ENCODE measurements at regions not wholly inside any gene's neighbourhood (a gene's known extent, or its start where the extent isn't known, plus 50 kb on each side); places are given as distances from the start of the nearest gene placed in this dataset.

DNA sequence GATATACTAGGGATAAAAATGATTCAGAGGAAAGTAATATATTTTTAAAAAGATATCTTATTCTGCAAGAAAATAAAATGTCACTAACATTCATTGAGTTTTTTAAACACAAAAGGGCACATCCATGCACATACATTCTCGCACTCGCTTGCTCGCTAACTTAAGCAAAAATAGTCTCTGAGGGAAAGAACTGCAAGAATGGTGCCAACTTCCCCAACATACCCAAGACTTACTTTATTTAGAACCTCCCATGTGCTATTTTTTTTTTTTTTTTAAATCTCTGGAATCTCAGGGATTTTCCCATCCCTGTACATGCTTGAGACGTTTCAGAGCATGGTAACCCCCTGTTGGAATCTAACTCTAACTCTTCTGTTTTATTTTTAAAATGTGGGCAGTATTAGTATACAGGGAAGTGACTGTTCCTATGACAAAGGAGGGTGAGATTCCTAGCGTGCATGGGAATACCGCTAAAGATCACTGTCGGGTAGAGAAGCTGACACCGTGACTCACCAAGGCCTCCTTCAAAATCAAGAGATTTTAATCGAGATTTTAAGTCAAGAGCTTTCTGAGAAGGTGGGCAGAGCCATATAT is 187.9 kb upstream of the ZEB2 start:
- DNase-seq: no peak

DNA sequence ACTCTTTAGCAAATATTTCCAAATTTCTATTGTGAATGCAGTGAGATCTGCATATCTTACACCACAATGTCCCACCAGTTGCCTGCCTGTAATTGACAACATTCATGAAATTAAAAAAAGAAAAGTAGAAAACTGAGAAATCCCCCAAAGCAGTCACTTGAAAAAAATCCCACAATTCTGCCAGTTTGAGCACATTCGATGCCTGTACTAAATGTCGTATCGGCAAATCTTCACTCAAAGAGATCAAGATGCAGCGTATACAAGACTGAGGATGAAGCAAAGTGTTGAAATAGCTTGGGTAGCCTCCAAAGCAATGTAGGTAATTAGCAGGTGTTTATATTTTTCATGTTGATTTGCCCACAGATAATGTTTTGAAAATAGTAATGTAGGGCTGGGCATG is 186.7 kb upstream of the ZEB2 start:
- no peak for DNase-seq

DNA sequence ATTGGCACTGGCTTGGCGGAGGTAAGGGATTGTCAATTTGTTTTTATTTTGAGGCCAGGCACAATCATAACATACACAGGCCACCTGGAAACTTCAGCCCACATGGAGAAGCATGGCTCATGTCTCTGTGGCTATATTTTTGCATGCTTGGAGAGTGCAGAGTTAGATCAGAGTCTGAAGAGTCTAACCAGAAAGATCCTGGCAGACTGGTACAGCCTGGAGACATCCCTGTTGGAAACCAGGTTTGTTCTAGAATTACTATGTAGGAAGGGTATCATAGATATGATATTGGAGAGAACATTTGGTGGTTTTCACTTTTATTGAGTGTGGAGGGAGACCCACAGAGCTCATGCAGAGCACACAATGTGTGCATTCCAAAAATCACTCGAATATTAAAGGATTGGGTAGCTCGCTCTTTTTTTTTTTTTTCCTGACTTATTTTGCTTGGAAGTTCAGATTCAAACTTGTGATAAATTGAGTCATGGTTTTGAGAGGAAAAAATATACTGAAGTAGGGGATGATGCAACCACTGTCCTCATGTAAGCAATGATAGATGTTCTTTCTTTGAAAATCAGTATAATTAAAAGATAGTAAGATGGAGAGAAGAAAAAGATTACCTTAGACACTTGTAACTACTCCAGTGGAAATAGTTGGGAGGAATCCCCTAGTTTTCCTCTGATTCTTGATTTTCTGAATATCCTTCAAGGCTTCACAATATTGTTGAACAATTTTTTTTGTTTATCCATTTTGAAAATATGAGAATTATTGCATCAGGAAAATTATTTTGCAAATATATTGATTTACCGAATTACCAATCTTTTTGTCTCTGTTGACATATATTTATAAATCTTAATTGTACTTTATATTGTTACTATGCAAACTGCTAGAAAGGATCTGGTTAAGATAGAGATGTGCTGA is 185.7 kb upstream of the ZEB2 start:
- no peak for DNase-seq

DNA sequence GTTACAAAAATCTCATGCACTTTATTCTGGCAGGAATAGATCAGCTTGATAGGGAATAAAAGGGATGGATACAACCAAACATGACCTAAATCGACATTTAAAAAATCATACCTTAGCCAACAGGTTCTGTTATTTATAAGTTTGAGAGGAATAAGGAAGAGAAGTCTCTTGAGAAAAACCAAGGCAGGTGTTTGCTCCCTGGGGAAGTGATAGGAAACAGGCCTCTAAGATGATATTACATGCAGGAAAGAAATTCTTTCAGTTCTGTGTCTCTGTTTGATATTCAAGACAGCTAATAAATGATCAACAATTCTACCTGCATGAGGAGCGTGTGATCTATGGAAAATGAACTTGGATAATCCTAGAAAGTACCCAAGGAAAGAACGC is 184.8 kb upstream of the ZEB2 start:
- DNase-seq: no peak

DNA sequence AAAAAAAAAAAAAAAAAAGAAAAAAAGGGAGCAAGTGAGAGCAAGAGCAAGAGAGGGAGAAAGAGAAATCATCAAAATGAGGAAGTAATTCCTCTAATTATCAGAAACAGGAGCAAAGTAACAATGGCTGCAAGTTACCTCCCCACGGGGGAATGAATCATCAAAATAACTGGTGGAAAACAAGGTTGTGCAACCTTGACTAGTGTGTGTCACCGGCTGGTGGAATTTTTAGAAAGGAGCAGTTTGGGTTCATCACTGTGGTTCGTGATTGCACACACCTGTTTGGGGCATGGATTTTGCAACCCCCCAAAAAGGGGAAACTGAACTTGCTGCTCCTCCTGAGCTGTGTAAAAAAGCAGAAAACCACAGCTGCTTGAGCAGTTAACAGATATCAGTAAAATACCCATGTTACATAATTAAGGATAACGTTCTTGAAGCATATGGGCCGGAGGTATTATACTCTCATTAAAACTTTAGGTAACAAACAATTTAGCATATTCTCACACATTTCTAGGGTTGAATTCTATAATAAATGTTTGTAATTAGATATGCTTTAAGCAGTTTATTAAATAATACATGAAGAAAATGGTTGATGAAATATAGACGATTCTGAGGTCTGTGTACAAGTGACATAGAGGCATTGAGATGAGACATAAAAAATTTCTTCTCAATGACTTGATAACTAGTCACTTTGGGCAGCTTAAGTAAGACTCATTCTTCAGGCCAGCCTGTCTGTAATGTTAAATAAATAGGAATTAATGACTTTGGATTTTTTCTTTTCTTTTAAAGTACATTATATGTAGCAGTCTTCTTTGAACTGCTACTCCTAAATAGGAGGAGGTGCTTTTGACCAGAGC is 184.2 kb upstream of the ZEB2 start:
- DNase-seq: peak; percentile 37

DNA sequence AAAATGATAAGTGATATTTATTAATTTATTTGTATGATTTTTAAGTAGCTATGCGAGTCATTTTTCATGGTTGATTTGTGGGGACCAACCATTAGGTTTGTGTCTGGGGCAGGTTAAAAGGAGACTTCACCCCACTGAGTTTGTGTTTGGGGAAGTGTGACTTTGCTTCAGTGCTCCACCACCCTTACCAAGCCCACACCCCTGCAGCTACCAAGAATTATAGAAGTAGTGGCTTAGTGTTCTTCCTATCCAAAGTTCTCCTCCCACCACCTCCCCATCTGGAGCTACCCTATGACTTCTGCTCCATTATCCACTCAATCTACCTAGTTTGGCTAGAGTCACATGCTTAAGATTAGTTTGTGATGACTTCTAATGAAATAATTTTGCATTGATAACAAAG is 182.1 kb upstream of the ZEB2 start:
- no peak for DNase-seq

DNA sequence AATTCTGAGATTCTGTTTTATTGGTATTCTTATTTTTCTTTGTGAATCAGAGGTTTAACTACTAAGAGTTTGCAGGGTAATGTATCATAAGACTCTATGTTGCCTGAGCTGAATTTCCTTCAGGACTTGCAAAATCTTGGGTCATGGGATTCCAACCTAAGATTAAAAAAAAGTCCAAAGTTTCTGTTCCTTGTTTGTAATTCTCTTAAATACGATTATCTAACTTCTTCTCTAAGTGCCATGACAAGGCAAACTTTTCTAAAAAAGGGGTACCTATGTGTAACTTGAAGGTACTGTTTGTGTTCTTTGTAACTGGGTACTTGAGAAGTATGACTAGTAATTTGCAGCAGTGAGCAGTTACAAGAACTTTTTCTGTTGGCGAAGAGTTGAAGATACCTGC is 181.3 kb upstream of the ZEB2 start:
- no peak for DNase-seq

DNA sequence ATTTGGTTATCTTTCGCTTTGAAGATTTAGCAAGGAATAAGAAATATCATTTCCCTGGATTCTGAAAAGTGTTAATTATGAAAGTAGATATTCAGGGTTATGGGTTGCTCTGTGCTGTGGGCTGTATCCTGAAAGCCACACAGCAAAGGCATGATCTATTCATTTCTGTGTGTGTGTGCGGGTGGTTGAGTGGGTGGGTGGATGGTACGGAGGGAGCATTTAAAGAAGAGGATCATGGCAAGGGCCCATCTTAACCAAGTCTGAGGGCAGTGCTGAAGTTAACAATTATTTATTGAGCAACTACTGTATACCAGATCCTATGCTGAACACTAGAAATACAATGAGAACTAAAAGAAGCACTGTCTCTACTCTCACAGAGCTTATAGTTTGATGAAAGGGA is 178.2 kb upstream of the ZEB2 start:
- no peak for DNase-seq

DNA sequence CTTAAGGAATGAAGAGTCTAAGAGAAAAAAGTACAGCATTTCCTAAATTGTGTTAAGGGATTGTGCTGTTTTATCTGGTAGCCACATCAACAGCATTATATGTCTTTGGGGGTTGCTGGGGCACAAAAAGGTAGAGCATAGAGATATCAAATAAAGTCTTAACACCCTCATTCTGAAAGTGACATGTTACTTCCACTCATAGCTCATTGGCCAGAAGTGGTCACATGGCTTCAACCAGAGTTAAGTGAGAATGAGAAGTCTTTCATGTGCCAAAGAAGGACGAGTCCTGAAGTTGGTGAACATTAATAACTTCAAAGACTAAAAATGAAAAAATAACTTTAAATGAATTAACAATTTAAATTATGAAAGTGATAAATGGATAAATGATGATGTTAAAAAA is 175.7 kb upstream of the ZEB2 start:
- DNase-seq: no peak

DNA sequence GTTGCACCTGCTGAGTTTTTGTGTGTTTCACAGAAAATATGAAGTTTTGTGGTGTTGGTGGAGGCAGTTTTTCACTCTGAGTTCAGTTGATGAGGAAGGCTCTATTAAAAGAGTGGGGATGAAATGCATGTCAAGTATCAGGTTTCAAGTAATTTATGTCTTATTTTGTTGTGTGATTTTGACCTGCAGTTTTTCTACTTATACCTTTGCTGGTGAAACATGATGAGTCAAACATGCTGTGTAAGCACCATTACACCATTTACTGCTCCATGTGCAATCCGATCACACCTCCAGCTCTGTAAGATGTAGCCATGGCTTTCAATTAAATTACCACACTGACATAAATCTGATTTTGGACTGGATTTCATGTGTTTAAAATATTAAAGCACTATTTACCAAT is 174.5 kb upstream of the ZEB2 start:
- DNase-seq: no peak

DNA sequence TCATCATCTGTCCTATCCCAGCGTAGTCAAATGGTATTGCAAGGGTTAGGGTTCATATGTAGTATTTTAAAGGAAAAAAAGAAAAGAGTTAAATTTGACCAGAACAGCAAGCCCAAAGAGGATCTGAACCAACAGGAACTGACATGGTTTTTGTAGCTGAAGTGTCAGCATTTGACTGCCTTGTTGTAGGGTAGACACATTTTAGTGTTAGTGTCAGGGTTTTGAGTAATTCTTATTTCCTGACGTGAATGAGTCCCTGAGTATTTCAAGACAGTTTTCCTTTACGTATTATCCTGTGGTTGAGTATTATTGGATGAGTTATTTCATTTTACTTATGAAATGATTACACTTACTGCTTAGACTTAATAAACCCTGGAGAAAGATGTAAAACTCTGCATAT is 173.3 kb upstream of the ZEB2 start:
- no peak for DNase-seq

DNA sequence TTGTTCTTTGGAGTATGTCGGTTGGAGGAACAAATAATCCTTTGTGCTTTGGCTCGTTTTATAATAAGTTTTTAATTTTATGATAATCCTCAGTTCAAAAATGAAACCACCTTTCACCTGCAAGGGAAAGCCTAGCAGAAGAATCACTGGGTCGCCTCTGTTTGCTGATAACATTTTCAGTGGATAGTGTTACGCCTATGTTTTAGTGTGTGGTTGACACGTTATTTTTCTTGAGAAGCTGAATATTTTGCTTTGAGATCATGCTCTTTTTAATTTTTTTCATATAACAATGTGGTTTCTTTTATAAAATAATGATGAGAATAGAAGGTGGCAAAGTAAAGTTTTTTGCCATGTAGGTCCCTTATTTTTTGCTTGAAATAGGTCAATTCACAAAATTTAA is 172.7 kb upstream of the ZEB2 start:
- DNase-seq: no peak

DNA sequence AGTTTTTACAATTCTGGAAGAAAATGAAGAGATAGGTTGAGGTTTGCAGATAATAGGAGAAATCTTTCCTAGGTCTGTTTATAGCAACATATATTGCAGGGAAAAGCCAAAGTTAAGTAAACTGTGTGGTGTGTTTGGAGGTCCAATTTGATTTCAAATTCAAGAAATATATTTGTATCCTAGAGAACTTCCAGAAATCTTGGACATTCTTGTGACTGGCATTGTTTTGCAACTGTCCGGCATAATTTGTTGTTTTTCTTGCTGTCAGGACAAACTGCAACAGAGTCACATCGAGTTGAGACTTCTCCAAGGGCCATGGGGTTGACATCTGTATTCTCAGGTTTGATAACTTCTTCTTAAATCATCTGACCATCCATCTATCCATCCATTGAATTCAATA is 170.9 kb upstream of the ZEB2 start:
- no peak for DNase-seq

DNA sequence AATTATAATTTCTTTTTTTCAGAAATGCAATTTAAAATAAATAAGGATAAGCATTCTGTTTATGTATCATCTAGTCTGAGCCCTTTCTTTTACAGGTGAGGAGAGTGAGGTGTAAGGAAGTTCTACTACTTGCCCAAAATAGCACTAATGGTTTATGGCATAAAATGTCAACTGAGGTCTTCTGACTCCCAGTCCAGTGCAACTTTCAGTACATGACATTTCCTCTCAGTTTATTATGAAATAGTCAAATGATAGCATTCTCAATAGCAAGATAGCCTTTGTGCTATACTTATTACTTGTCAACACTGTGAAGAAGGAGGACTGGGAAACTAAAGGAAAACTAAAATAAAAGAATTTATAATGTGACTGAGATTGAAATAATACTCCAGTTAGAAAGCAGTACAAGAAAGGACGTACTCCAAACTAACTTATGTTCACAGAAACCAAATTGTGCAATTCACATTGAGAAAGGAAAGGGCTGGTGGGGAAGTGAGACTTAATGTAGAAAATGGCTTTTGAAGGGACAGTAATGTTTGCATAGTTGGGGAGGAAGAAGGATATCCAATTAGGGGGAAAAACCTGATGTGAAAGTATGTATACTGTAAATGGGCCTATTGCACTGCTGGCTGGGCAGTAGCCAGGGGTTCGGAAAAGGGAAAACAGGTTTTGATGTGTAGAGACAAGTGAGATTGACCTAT is 166.7 kb upstream of the ZEB2 start:
- no peak for DNase-seq

DNA sequence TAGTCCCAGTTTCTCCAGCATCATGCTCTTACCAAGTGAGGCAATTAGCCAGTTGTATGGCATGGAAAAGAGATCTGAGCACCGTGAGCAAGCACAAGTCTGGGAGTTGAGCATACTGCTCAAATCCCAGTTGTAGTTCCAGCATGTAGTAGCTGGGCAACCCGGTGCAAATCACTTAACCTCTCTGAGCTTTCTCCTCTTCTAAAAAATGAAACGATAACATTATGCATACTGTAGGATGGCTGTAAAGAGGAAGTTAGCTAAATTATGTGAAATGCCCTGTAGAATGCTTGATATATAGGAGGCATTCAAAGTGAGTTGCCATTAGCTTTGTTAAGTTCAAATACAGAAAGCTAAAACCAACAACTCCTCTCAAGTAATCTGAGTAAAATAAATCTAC is 164.0 kb upstream of the ZEB2 start:
- DNase-seq: no peak

DNA sequence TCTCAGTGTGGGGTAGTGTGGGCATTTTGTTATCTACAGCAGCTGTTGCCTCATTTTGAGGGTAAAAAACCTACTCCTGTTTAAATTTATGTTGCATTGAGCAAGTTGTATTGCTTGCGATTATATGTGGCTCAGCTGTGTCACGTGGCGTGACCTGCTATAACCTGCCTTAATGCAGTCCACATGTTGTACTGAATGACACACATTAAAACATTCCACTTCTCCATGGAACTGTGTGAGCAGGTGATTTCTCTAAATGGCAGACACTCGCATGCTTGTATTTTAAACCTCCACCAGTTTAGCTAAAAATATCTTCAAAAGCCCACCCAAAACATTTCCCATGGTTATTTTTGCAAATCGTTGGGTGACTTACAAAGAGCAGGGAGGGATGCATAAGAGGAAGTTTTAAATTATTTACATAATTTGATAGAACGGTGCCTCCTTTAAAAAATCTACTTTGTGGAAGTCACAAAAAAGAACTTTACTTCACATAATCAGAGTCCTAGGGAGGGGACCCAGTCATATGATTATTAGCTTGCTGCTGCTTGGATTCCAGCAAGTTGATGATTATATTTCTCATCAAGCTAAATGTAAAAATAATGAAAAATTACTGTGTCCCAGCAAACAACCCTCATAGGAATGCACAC is 163.3 kb upstream of the ZEB2 start:
- no peak for DNase-seq

DNA sequence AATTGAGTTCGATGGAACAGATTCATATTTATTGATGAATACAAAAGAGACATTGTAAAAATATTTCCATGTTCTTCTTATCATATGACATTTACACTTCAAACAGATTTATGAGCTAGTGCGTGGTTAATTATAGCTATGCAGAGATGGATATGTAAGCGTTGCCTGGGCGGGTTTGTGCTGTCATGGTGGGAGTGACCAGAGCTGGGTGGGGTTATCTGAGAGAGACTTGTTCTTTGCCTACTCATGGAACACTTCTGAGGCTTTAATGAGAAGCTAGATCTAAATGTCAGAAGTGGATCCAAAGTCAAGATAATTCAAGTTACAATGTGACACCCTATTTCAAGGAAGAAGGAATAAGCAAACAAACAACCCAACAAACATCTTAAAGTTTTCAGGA is 162.3 kb upstream of the ZEB2 start:
- no peak for DNase-seq

DNA sequence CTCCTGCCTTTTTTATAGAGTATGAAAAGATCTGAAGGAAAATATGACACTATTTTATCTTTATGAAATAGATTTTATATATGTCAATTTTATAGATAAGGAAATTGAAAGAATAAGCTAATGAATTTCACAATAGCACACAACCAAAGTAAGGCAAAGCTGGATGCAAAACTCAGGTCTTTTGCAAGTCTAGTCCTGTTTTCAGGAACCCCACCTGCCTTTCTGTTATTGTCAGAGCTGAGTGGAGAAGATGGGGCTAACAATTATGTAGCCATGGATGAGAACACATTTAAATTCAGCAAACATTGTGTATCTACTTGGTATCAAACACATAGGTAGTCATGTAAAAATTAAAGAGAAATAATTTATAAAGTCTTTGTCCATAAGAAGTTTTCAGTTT is 161.5 kb upstream of the ZEB2 start:
- DNase-seq: no peak

DNA sequence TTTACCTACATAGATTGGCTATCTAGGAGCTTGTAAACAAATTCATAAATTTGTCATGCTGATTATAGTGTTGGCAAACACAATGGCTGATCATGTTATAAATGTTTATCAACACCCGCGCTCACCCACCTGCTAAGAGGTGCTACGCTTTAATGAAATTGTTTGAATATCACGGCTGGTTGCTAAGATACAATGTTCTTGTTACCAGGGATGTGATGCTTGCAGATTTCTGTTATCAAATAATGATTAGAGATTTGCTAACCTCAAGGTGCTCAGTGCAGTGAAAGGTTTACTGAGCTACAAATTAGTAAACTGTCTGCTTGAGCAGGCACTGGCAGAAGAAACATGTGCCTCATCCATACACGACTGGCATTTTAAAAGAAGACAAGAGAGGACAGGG is 160.0 kb upstream of the ZEB2 start:
- DNase-seq: no peak

DNA sequence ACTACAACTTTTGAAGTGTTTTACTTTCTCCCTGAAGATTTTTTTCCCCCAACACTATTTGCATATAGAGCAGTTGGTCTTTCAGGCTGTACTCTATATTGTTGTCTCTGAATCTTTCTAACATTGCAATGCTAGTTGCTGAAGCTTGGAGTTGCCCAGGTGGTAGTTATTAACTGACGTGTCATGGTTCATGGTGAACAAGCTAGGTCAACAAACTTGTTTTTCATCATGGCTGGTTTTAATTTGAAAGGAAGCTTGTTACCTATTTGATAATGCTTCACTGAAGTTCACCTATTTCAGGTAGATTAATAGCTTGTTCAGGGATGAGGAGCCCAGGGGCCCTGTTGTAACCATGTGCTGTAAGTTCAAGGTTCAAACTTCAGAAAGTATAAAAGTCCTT is 158.8 kb upstream of the ZEB2 start:
- no peak for DNase-seq

DNA sequence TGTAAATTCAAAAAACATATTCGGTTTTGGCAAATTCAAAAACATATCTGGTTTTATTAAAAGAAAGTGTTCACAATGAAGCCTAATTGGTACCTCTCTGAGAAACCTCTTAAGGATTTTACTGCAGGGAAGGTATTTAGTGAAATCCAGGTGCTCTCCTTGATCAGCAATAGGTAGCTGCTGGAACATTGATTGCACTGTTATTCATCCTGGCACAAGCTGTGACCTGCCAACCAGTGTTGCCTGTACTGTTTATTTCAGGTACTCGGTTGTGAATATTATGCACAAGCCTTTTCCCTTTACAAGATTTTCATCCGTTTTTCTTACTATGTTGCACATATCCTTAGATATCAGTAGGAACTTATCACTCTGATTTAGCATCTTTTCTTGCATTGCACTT is 155.8 kb upstream of the ZEB2 start:
- no peak for DNase-seq

DNA sequence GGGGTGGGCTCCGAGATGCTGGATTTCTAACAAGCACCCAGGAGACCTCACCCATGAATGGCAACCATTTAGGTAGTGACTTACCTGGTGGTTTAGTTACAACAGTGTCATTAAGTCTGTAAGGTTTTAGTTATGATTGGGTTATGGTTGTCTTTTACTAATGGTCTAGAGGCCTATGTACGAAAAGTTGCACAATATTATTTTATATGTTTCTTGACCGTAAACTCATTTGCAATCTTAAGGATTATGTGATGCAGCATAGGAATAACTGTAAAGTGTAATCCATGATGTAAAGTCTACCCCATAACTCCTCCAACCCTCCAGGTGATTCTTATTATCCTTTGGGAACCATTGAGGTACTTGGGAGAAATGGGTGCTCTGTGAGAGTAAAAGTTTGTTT is 155.4 kb upstream of the ZEB2 start:
- DNase-seq: no peak

DNA sequence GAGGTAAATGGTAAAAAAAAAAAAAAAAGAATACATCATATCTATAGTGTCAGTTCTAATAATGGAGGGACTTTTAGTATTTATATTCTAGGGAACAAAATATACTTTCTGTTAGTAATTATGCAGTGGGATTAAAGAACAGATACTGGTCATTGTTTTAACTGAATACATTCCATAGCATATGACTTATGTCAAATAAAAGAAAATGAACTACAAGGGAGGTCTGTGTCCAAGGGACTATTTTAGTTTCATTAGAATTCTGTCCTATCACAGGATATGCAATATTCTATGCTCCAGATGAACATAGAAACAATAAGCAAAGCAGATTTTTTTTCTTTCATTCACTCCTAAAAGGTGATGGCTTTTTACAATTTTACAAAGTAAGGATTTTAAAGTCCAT is 154.2 kb upstream of the ZEB2 start:
- no peak for DNase-seq

Measured in CD4-positive, alpha-beta T cell treated with Interleukin-10 for 1 hour (primary cell).